ENCODE measurements at regions not wholly inside any gene's neighbourhood (a gene's known extent, or its start where the extent isn't known, plus 50 kb on each side); places are given as distances from the start of the nearest gene placed in this dataset.

- no peaks in the 10 kb centered on the region for H3K4me1 Mint-ChIP-seq
- no CpG with 5 or more reads among the region's 3 CpGs for WGBS (ENCODE audit: extremely low coverage, insufficient read length, low lambda C conversion rate)
Observed at GRCh38 chr5:88322785-88323184, 54.1 kb upstream of the TMEM161B start.

More at GRCh38 chr5:88322785-88323184, 54.1 kb upstream of the TMEM161B start:
- TF ChIP-seq CTCF (conservative IDR thresholded peaks at IDR 0.05) = no peak
- no peak overlapping the region for H3K4ac ChIP-seq (ENCODE audit: low read depth, low read length)
- Mint-ChIP-seq H3K27ac (no peak overlapping the region), H3K4me3 (no peak overlapping the region), H3K36me3 (ENCODE audit: insufficient read depth in 1 of 3, low read depth in 3 of 3) (no peaks in the 10 kb centered on the region; a peak in 2 of 7 replicates), H3K9me3 (no peaks in the 10 kb centered on the region), H3K27me3 (ENCODE audit: low read depth) (no peaks in the 10 kb centered on the region)
- no peak overlapping the region for H2BK15ac ChIP-seq (ENCODE audit: low read depth, low read length)
- H2BK20ac ChIP-seq (ENCODE audit: low read depth, low read length, poor library complexity, severe bottlenecking) = no peak overlapping the region
- no peak overlapping the region for H2BK5ac ChIP-seq (ENCODE audit: insufficient read length, low read length)
- H4K5ac ChIP-seq (ENCODE audit: insufficient read length, low read depth, low read length) = no peak overlapping the region
- no peaks in the 10 kb centered on the region for H3K27me3 ChIP-seq (ENCODE audit: insufficient read depth, low read length)
- no peak overlapping the region for H3K14ac ChIP-seq (ENCODE audit: insufficient read depth, low read length)
- no peaks in the 10 kb centered on the region for H3K79me1 ChIP-seq (ENCODE audit: insufficient read depth, low read depth, low read length, poor library complexity, severe bottlenecking)
- DNase-seq = no peak
- no peaks in the 10 kb centered on the region for H4K20me1 ChIP-seq (ENCODE audit: control insufficient read depth, insufficient read depth, insufficient read length)
- no peaks in the 10 kb centered on the region for H3K79me2 ChIP-seq (ENCODE audit: insufficient read depth, low read length)
- no peak overlapping the region for H2BK120ac ChIP-seq (ENCODE audit: low read depth, low read length, poor library complexity, severe bottlenecking)
- no peak overlapping the region for H2AFZ ChIP-seq (ENCODE audit: low read length)
- H3K4me1 ChIP-seq (ENCODE audit: insufficient read depth, low read length) = no peaks in the 10 kb centered on the region
- H3K9ac ChIP-seq (ENCODE audit: extremely low read depth, insufficient read length, low read length) = no peak overlapping the region
- no peaks in the 10 kb centered on the region for H3K23me2 ChIP-seq (ENCODE audit: insufficient read length, low read depth, low read length, poor library complexity, severe bottlenecking)
- no peak overlapping the region for H3K4me2 ChIP-seq (ENCODE audit: insufficient read depth, insufficient read length, low read length)
- no peak overlapping the region for H2AK5ac ChIP-seq (ENCODE audit: insufficient read length, low read length)
- H3K27ac ChIP-seq (ENCODE audit: insufficient read length, low read depth, low read length) = no peak overlapping the region
- H4K8ac ChIP-seq (replicated peaks; ENCODE audit: insufficient read length, low read depth, low read length) = no peak overlapping the region
- no peak overlapping the region for H3T11ph ChIP-seq (ENCODE audit: low read length)
- no peak overlapping the region for H2BK12ac ChIP-seq (ENCODE audit: insufficient read length, low read depth, low read length)
- H3K9me3 ChIP-seq (ENCODE audit: control insufficient read depth, low read depth, low read length) = no peaks in the 10 kb centered on the region
- H3K18ac ChIP-seq (ENCODE audit: insufficient read length, low read depth, low read length) = no peak overlapping the region
- no peak overlapping the region for H3K23ac ChIP-seq (ENCODE audit: insufficient read length, low read depth, low read length)
- no peak overlapping the region for H4K91ac ChIP-seq (ENCODE audit: insufficient read length, low read depth, low read length)
- H3K56ac ChIP-seq (ENCODE audit: insufficient read length, low read depth, low read length) = no peak overlapping the region
